HG03378 (cell line): ENCODE measurements at regions not wholly inside any gene's neighbourhood (a gene's known extent, or its start where the extent isn't known, plus 50 kb on each side); places are given as distances from the start of the nearest gene placed in this dataset.
A peak's percentile ranks its signal among the peaks of the same experiment; 100 is the strongest.

ENCODE experiments used
- ATAC-seq: cut with Tn5 transposase; IDR thresholded peaks from one replicate; pipeline ENCODE4 v1.9.1; 2021; ENCODE audit warnings: mild to moderate bottlenecking, moderate library complexity; ENCODE audit not compliant: unreplicated experiment

GRCh38 chr7:55641273-55641691 is 69.0 kb upstream of the VOPP1 start:
- peak; percentile 89 for ATAC-seq

GRCh38 chr7:55639640-55640039 is 67.3 kb upstream of the VOPP1 start:
- ATAC-seq, result no peak

GRCh38 chr7:55629051-55629677 is 56.9 kb upstream of the VOPP1 start:
- no peak for ATAC-seq

GRCh38 chr7:55624813-55625212 is 52.5 kb upstream of the VOPP1 start:
- no peak for ATAC-seq

- ATAC-seq, result no peak
These were observed 51.3 kb upstream of the VOPP1 start for GRCh38 chr7:55623617-55624016.

GRCh38 chr7:55622241-55622640 is 49.9 kb upstream of the VOPP1 start:
- ATAC-seq, result no peak
